ENCODE measurements at regions not wholly inside any gene's neighbourhood (a gene's known extent, or its start where the extent isn't known, plus 50 kb on each side); places are given as distances from the start of the nearest gene placed in this dataset.

DNA sequence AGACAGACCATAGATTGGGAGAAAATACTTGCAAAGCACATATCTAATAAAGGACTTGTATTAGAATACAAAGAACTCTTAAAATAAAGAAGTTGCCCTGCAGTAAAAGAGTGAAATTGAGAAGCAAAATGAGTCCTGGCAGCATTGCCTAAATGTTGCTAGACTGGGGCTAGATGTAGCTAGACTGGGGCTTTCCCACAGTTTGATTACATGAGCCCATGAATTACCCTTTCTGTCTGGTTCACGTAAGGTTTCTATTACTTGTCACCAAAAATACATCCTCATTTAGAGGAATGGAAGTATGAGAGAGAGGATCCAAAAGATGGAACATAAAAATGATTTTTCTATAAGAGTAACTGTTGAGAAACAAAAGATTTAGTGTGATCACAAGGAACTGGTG, 57.6 kb upstream of the CCDC28A start (continued):
- TF ChIP-seq EZH2 (IDR thresholded peaks at IDR 0.05; ENCODE audit: low read depth, unreplicated experiment): no peak

DNA sequence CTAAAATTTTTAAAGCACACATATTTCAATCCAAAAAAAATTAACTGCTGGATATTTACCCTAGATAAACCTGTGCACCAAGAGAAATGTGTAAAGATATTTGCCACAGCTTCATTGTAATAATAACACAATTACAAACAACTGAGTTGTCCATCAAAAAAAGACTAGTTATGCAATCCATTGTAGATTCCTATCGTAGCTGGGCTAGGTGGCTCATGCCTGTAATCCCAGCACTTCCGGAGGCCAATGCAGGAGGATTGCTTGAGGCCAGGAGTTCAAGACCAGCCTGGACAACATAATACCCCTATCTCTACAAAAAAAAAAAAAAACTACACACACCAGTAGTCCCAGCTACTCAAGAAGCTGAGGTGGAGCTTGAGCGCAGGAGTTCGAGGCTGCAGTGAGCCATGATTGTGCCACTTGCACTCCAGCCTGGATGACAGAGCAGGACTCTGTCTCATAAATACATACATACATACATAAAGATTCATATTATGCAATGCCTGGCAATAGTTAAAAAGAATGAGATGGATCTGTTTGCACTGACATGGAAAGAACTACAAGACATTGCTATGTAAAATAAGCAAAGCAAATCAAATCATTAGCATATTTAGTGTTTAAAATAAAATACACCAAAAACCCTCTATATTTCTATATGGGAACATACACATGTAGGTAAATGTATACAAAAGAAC, 56.5 kb upstream of the CCDC28A start:
- Histone ChIP-seq H3K36me3 (ENCODE audit: insufficient read depth) (no peaks in the 10 kb centered on the region), H4K20me1 (replicated peaks; ENCODE audit: insufficient read depth) (no peaks in the 10 kb centered on the region), H3K4me3 (no peak overlapping the region), H2AFZ (no peak overlapping the region), H3K27ac (ENCODE audit: low read depth) (no peak overlapping the region), H3K9me2 (ENCODE audit: insufficient read depth) (no peaks in the 10 kb centered on the region), H3F3A (replicated peaks; ENCODE audit: low read depth) (no peaks in the 10 kb centered on the region), H3K79me2 (replicated peaks; ENCODE audit: insufficient read depth) (no peaks in the 10 kb centered on the region), H3K27me3 (ENCODE audit: insufficient read depth) (no peaks in the 10 kb centered on the region), H3K4me1 (ENCODE audit: insufficient read depth) (no peaks in the 10 kb centered on the region), H3K4me2 (no peak overlapping the region)
- ATAC-seq (no peak), DNase-seq (ENCODE audit: low spot score) (no peak)
- Mint-ChIP-seq H3K9me3 (peaks cover 24% of the 10 kb centered on the region), H3K36me3 (ENCODE audit: low read depth) (peaks cover 4% of the 10 kb centered on the region; the same call in 2 of the 3 replicates), H3K4me1 (no peaks in the 10 kb centered on the region), H3K27ac (no peak overlapping the region), H3K4me3 (no peak overlapping the region), H3K27me3 (ENCODE audit: insufficient read depth, low read depth, poor library complexity) (peaks cover 5% of the 10 kb centered on the region)
- TF ChIP-seq NANOG (IDR thresholded peaks at IDR 0.05; ENCODE audit: borderline replicate concordance) (no peak), JUNB (IDR thresholded peaks at IDR 0.05; ENCODE audit: unreplicated experiment) (no peak), REST (IDR thresholded peaks at IDR 0.05; ENCODE audit: unreplicated experiment) (no peak), CREB1 (CRISPR knock-in tag; IDR thresholded peaks at IDR 0.05; ENCODE audit: low read depth) (no peak), EZH2phosphoT487 (IDR thresholded peaks at IDR 0.05; ENCODE audit: unreplicated experiment) (no peak), EZH2 (IDR thresholded peaks at IDR 0.05; ENCODE audit: low read depth, unreplicated experiment) (no peak), ZNF331 (CRISPR knock-in tag; IDR thresholded peaks at IDR 0.05; ENCODE audit: low read depth) (no peak), POLR2AphosphoS5 (IDR thresholded peaks at IDR 0.05; ENCODE audit: low read depth) (no peak), STAT1 (IDR thresholded peaks at IDR 0.05; ENCODE audit: unreplicated experiment) (no peak), ETS1 (IDR thresholded peaks at IDR 0.05) (no peak), ZNF114 (CRISPR knock-in tag; IDR thresholded peaks at IDR 0.05) (no peak)
- TF ChIP-seq, protein P1, sequence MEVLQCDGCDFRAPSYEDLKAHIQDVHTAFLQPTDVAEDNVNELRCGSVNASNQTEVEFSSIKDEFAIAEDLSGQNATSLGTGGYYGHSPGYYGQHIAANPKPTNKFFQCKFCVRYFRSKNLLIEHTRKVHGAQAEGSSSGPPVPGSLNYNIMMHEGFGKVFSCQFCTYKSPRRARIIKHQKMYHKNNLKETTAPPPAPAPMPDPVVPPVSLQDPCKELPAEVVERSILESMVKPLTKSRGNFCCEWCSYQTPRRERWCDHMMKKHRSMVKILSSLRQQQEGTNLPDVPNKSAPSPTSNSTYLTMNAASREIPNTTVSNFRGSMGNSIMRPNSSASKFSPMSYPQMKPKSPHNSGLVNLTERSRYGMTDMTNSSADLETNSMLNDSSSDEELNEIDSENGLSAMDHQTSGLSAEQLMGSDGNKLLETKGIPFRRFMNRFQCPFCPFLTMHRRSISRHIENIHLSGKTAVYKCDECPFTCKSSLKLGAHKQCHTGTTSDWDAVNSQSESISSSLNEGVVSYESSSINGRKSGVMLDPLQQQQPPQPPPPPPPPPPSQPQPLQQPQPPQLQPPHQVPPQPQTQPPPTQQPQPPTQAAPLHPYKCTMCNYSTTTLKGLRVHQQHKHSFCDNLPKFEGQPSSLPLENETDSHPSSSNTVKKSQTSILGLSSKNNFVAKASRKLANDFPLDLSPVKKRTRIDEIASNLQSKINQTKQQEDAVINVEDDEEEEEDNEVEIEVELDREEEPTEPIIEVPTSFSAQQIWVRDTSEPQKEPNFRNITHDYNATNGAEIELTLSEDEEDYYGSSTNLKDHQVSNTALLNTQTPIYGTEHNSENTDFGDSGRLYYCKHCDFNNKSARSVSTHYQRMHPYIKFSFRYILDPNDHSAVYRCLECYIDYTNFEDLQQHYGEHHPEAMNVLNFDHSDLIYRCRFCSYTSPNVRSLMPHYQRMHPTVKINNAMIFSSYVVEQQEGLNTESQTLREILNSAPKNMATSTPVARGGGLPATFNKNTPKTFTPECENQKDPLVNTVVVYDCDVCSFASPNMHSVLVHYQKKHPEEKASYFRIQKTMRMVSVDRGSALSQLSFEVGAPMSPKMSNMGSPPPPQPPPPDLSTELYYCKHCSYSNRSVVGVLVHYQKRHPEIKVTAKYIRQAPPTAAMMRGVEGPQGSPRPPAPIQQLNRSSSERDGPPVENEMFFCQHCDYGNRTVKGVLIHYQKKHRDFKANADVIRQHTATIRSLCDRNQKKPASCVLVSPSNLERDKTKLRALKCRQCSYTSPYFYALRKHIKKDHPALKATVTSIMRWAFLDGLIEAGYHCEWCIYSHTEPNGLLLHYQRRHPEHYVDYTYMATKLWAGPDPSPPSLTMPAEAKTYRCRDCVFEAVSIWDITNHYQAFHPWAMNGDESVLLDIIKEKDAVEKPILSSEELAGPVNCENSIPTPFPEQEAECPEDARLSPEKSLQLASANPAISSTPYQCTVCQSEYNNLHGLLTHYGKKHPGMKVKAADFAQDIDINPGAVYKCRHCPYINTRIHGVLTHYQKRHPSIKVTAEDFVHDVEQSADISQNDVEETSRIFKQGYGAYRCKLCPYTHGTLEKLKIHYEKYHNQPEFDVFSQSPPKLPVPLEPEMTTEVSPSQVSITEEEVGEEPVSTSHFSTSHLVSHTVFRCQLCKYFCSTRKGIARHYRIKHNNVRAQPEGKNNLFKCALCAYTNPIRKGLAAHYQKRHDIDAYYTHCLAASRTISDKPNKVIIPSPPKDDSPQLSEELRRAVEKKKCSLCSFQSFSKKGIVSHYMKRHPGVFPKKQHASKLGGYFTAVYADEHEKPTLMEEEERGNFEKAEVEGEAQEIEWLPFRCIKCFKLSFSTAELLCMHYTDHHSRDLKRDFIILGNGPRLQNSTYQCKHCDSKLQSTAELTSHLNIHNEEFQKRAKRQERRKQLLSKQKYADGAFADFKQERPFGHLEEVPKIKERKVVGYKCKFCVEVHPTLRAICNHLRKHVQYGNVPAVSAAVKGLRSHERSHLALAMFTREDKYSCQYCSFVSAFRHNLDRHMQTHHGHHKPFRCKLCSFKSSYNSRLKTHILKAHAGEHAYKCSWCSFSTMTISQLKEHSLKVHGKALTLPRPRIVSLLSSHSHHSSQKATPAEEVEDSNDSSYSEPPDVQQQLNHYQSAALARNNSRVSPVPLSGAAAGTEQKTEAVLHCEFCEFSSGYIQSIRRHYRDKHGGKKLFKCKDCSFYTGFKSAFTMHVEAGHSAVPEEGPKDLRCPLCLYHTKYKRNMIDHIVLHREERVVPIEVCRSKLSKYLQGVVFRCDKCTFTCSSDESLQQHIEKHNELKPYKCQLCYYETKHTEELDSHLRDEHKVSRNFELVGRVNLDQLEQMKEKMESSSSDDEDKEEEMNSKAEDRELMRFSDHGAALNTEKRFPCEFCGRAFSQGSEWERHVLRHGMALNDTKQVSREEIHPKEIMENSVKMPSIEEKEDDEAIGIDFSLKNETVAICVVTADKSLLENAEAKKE (CRISPR knock-in tag; IDR thresholded peaks at IDR 0.05): no peak
- TF ChIP-seq, protein P2, sequence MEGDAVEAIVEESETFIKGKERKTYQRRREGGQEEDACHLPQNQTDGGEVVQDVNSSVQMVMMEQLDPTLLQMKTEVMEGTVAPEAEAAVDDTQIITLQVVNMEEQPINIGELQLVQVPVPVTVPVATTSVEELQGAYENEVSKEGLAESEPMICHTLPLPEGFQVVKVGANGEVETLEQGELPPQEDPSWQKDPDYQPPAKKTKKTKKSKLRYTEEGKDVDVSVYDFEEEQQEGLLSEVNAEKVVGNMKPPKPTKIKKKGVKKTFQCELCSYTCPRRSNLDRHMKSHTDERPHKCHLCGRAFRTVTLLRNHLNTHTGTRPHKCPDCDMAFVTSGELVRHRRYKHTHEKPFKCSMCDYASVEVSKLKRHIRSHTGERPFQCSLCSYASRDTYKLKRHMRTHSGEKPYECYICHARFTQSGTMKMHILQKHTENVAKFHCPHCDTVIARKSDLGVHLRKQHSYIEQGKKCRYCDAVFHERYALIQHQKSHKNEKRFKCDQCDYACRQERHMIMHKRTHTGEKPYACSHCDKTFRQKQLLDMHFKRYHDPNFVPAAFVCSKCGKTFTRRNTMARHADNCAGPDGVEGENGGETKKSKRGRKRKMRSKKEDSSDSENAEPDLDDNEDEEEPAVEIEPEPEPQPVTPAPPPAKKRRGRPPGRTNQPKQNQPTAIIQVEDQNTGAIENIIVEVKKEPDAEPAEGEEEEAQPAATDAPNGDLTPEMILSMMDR (conservative IDR thresholded peaks at IDR 0.05; ENCODE audit: low read depth in 2 of 2): no peak

All from GM23338 (cell line).